ENCODE measurements at regions not wholly inside any gene's neighbourhood (a gene's known extent, or its start where the extent isn't known, plus 50 kb on each side); places are given as distances from the start of the nearest gene placed in this dataset.

DNA sequence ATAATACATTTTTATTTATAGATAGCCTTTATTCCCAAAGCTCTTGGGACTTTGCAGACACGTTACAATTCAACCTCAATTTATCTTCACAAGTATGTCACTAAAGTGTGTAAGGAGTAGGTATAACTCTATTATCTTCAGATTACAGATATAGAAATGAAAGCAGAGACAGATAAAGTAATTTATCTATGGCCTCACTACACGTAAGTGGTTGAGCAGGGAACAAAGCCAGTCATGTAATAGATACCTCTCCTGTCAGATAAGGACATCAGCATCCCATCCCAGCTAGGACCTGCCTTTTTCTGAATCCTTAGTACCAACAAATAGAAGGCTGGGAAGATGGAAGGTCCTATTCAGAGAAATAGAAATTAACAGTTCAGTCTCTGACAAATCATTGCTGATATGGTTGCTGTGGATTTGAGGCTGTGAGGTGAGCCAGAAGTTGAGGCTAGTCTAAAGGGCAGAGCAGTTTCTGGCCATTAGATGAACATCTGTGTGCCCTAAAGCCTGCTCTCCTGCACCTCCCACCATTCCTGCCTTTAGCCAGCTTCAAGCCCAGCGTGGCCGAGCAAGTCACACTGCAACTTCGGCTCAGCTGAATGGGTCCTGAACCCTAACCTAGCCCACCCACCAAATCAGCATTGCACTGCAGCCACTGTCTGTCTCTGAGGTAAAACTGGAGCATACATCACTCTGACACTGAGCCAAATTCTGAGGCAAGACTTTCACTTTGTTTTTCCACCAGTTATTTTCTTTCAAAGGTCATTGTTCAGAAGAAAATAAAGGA, 71.1 kb upstream of the PLEKHA5 start:
- TF ChIP-seq, protein P1, sequence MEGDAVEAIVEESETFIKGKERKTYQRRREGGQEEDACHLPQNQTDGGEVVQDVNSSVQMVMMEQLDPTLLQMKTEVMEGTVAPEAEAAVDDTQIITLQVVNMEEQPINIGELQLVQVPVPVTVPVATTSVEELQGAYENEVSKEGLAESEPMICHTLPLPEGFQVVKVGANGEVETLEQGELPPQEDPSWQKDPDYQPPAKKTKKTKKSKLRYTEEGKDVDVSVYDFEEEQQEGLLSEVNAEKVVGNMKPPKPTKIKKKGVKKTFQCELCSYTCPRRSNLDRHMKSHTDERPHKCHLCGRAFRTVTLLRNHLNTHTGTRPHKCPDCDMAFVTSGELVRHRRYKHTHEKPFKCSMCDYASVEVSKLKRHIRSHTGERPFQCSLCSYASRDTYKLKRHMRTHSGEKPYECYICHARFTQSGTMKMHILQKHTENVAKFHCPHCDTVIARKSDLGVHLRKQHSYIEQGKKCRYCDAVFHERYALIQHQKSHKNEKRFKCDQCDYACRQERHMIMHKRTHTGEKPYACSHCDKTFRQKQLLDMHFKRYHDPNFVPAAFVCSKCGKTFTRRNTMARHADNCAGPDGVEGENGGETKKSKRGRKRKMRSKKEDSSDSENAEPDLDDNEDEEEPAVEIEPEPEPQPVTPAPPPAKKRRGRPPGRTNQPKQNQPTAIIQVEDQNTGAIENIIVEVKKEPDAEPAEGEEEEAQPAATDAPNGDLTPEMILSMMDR (IDR thresholded peaks at IDR 0.05): no peak
- TF ChIP-seq POLR2A (IDR thresholded peaks at IDR 0.05): no peak
